Kasumi-1 (cell line): ENCODE measurements at regions not wholly inside any gene's neighbourhood (a gene's known extent, or its start where the extent isn't known, plus 50 kb on each side); places are given as distances from the start of the nearest gene placed in this dataset.
A peak's percentile ranks its signal among the peaks of the same experiment; 100 is the strongest.
"Not testable (repeated sequence)": the region's sequence is repeated elsewhere in the genome, so short reads cannot be mapped to it uniquely, and the experiment has no call there.

Experiments used
- DNase-seq, 2 experiments: peaks; one replicate each; lab custom pipeline; 2025; lab: John Stamatoyannopoulos, UW

GRCh38 chrX:121169099-121170035 lies 122.0 kb downstream of the GLUD2 start:
- DNase-seq: no peak

DNA sequence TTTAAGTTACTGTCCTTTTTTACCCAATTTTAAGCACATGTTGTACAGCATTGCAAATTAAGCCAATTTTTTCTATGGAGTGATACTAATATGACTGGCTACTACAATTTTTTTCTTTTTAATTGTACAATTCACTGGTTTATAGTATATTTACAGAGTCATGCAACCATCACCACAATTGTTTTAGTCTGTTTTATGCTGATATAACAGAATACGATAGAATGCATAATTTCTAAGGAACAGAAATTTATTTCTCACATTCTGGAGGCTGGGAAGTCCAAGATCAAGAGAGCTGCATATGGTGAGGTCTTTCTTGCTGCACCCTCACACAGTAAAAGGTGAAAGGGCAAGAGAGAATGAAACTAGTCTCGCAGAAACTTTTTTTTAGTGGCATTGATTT lies 125.3 kb downstream of the GLUD2 start:
- no peak for DNase-seq

- no peak for DNase-seq
These were observed 132.6 kb downstream of the GLUD2 start for GRCh38 chrX:121179972-121180371.

- no peak for DNase-seq
These were observed 144.4 kb downstream of the GLUD2 start for GRCh38 chrX:121191779-121192178.

- DNase-seq: no peak
These were observed 148.3 kb downstream of the GLUD2 start for GRCh38 chrX:121195719-121196118.

DNA sequence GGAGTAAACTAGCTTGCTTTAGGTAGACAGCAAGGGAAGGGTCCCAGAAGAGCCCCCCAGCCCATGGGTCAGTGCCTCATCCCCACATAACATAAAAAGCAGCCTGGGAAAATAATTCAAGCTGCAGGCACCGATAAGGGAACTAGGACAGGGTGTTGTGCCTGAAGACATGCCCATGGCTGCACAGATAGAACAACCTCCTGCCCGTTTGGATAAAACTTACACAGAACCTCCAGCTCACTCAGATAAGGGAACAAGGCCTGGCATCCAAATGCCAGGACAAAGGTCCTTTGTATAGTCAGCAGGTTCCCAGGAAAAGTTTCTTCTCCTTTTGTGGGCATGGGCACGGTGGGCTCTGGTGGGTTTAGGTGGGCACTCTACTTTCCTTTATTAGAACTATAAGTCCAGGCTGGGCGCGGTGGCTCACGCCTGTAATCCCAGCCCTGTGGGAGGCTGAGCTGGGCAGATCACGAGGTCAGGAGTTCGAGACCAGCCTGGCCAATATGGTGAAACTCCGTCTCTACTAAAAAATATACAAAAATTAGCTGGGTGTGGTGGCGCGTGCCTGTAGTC lies 149.5 kb downstream of the GLUD2 start:
- not testable (repeated sequence) for DNase-seq

GRCh38 chrX:121208563-121208962 lies 161.2 kb downstream of the GLUD2 start:
- DNase-seq: no peak

- DNase-seq: no peak
These were observed 169.4 kb downstream of the GLUD2 start for GRCh38 chrX:121216641-121217374.

- no peak for DNase-seq
These were observed 174.0 kb downstream of the GLUD2 start for GRCh38 chrX:121221322-121221977.

GRCh38 chrX:121227888-121228287 lies 180.5 kb downstream of the GLUD2 start:
- no peak for DNase-seq

DNA sequence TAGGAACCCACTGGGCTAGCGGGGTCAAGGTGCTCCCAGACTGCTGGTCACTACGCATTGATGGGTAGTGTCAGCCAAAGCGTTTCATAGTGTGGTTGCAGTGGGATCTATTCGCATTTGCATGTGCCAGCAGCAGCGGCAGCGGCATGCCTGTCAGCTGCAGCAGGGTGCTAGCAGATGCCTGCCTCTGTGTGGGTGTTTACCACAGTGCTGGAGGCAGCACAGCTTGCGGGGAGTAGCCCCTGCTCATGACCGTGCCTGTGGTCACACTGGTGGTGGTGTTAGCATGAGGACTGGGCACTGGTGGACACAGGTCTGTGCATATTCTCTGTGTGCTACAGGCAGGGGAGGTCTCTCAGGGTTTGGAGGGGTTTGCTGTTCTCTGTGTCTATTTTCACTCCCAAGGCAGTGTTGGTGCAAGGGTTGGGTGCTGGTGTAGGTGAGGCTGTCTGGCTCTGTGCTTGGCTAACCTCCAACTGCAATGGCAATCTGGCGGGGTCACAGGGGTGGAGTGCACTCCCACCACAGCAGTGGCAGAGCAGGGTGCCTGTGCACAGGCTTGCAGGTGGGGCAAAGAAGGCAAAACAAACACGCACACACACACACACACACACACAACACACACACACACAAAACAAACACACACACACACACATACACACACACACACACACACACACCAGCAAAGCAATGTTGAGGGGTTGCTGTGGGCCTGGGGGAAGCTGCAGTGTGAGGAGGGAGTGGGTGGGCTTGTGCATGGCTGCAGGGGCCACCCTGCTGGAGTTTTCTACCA lies 184.4 kb downstream of the GLUD2 start:
- DNase-seq: no peak

DNA sequence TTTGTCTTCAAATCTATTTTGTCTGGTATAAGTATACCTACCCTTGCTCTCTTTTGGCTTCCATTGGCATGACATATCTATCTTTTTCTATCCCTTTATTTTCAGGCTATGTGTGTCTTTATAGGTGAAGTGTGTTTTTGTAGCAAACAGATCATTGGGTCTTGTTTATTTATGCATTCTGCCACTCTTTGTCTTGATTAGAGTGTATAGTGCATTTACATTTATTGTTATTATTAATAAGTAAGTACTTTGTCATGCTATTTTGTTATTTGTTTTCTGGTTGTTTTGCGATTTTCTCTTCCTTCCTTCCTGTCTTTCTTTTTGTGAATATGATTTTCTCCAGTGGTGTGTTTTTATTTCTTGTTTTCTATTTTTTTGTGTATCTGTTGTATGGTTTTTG lies 188.6 kb downstream of the GLUD2 start:
- no peak for DNase-seq

- DNase-seq: no peak
These were observed 190.7 kb downstream of the GLUD2 start for GRCh38 chrX:121238093-121238492.

DNA sequence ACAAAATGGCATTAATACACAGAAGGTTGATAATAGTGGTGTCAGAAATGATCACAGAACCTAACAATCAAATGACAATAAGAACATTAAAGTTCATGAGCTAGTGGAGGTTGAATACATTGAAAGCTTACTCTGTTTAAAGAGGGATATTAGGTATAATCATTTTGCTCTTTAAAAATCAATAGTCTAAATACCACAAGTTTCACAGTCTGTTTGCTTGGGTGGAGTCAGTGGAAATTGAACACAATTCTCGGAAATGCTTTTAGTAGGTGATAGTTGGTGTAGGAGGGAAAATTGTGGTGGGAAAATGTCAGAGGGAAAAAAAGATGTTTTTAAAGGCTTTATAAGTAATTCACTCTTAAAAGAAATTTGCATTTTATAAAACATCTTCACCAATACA lies 197.1 kb downstream of the GLUD2 start:
- DNase-seq: no peak

DNA sequence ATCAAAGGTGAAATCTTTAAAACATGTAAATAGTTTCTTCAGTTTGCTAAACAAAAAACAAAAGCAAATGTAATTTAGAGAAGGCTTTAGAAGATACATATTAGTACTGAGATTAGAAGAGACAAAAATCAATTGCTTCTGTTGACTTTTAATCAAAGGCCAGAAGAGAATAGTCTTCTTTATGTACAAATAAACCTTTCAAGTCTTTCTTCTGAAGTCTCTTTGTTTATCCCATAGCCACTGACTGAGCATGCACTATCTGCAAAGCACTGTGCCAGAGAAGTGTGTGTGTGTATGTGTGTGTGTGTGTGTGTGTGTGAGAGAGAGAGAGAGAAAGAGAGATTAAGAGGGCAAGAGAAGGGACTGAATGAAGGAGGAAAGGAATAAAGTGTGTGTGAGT lies 198.4 kb downstream of the GLUD2 start:
- DNase-seq: no peak

GRCh38 chrX:121254336-121254735 lies 206.9 kb downstream of the GLUD2 start:
- peak; percentile 2 to 5 for DNase-seq

GRCh38 chrX:121256647-121257046 lies 209.2 kb downstream of the GLUD2 start:
- DNase-seq: no peak

GRCh38 chrX:121258545-121258944 lies 211.1 kb downstream of the GLUD2 start:
- DNase-seq: no peak

GRCh38 chrX:121259170-121259569 lies 211.8 kb downstream of the GLUD2 start:
- no peak for DNase-seq

- no peak for DNase-seq
These were observed 213.3 kb downstream of the GLUD2 start for GRCh38 chrX:121260596-121261240.

GRCh38 chrX:121283921-121284320 lies 236.5 kb downstream of the GLUD2 start:
- no peak for DNase-seq
